Frontal cortex (tissue), 3 donors: ENCODE measurements at regions not wholly inside any gene's neighbourhood (a gene's known extent, or its start where the extent isn't known, plus 50 kb on each side); places are given as distances from the start of the nearest gene placed in this dataset.
"Not testable (repeated sequence)": the region's sequence is repeated elsewhere in the genome, so short reads cannot be mapped to it uniquely, and the experiment has no call there.

Experiments
- DNase-seq, 2 donors: peaks; one replicate each; pipeline ENCODE4 v3.0.0; 2012; ENCODE audit warnings: low spot score in 2 of 2
- FAIRE-seq: peaks from 2 replicates; lab custom pipeline; 2012; peaks lifted over from hg19 to GRCh38; lab: Jason Lieb, UNC
- donor health status: control.
- donor health status: control.
- donor health status: control.

- no peak for DNase-seq
- FAIRE-seq = no peak
Observed at GRCh38 chr14:82811246-82811645, 1277.6 kb upstream of the SEL1L start.

GRCh38 chr14:82814339-82814738 is 1280.7 kb upstream of the SEL1L start:
- FAIRE-seq = not testable (repeated sequence)

DNA sequence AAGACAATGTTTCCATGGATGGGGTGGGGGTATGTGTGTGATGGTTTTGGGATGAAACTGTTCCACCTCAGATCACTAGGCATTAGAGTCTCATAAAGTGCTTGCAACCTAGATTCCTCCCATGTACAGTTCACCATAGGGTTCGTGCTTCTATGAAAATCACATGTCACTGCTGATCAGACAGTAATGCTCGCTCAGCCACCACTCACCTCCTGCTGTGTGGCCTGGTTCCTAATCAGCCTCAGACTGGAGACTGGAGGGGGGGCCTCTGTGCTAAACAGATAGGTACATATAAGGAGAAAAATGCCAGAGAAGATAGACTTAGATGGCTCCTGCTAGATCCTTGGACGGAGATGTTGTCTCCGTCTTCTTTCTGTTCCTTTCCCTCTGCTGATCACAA is 1296.9 kb upstream of the SEL1L start:
- DNase-seq (no peak), FAIRE-seq (no peak)

More at GRCh38 chr14:82814339-82814738, 1280.7 kb upstream of the SEL1L start:
- DNase-seq = not testable (repeated sequence)

- FAIRE-seq = no peak
- no peak for DNase-seq
Observed at GRCh38 chr14:82836256-82836950, 1302.8 kb upstream of the SEL1L start.

DNA sequence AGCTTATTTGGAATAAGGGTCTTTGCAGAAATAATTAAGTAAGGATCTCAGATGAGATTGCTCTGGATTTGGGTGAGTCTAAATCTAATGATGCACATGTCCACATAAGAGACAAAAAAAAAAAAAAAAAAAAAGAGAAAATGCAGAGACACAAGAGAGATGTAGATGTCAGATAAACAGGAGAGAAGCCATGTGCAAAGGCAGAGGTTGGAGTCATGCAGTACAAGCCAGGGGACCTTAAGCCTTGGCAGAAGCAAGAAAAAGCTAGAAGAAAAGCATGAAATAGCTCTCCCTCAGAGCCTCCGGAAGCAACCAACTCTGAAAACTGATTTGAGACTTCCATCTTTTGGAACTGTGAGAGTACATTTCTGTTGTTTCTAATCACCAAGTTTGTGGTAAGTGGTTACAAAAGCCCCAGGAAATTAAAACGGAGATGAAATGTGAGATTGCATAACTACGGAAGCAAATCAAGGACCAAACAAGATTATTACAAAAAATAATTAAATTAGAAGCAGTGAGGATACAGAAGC is 1304.0 kb upstream of the SEL1L start:
- FAIRE-seq (no peak), DNase-seq (no peak)

- no peak for FAIRE-seq
- DNase-seq = no peak
Observed at GRCh38 chr14:82850576-82850975, 1316.9 kb upstream of the SEL1L start.

DNA sequence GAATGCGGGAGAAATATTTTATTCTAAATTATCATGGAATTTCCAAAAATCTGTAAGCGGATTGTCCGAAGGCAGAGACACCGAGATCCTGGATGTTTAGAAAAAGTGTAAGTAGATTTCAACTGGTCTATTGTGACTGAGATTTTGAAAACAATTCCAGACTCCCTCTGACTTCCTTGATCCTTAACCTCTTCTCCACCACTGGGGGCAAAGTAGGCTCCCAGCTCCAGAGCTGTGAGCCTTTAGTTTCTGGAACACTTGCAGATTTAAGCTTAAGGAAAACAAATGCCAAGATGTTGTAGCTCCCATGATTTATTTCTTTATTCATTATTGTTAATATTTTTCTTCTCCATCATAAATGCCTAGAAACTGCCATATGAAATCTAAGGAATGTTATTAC is 1320.5 kb upstream of the SEL1L start:
- DNase-seq (no peak), FAIRE-seq (no peak)

DNA sequence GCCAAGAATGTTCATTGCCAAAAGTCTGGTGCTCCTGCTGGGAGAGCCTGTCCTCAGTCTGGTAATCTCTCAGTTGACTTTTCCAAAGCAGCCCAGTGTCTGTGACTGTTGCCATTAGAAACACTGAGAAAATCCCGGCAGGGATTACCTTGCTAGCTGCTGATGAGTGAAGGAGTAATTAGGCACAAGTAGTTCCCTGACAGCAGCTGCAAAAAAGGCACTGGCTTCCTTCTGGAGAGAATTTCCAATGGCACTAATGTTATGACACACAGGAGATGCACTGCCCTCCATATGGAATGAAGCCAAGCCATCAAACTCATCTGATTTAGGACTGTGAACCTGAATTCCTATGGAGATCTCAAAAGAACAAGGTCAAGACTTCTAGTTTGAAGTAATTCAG is 1321.2 kb upstream of the SEL1L start:
- FAIRE-seq (no peak), DNase-seq (no peak)

DNA sequence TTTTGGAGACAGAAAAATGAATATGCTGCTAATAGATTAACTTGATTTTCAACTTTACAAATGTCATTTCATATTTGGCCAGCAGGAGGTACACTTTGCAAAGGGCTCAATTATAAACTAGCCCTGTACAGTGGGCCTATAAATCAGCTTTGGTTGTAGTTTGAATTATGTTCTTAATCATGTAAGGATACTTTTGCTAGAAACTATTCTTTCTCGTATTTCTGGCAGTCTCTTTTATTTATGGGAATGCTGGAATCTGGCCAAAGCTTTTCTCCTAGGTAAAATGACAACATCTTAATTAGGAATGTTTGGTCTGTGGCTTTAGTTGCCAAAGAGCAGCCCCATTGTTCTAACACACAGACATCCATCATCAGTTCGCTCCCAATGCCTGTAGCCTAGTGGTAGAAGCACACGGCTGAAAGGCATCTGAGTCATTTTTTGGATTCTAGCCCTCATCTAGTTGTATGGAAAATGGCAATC is 1322.3 kb upstream of the SEL1L start:
- DNase-seq (peak in 1 of 2 donors; percentile 2), FAIRE-seq (no peak)

GRCh38 chr14:82861313-82861712 is 1327.7 kb upstream of the SEL1L start:
- DNase-seq (no peak), FAIRE-seq (no peak)

GRCh38 chr14:82872494-82872893 is 1338.8 kb upstream of the SEL1L start:
- FAIRE-seq (no peak), DNase-seq (no peak)

DNA sequence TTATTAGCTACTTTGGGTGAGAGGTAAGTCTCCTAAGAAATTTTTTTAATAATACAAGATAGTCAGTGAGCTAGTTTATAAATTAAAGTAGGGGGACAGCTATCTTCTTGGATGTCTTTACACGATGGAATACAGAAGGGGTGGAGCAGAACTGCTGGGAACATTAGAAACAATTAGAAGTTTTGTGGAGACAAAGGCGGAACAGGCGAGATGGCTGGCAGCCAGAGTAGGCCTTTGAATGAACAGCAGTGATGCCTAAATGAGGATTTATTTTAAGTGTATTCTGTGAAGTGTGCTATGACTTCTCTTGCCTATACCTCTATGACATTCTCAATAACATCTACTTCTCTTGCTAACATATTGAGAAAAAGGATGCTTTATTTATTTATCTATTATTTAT is 1345.3 kb upstream of the SEL1L start:
- no peak for DNase-seq
- FAIRE-seq = no peak

- DNase-seq (no peak), FAIRE-seq (no peak)
Observed at GRCh38 chr14:82879949-82880535, 1346.4 kb upstream of the SEL1L start.

DNA sequence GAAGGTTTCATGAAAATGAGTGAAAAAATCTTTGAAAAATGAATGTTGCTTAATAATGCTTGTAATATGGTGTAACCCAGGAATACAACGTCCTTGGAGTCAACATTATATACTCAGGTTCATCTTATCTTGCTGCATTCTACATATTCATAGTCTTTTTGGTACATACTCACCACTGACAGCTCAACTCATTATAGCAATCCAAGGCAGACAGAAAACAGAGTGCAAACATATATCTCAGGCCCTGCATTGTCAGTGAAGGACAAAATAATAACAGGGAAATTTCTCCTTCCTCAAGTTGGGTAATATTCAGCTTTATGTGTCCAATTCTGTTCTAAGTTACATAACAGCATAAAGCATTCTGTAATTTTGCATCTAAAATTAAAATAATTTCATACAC is 1353.0 kb upstream of the SEL1L start:
- DNase-seq = no peak
- FAIRE-seq = no peak

GRCh38 chr14:82889701-82890100 is 1356.0 kb upstream of the SEL1L start:
- DNase-seq (no peak), FAIRE-seq (no peak)

GRCh38 chr14:82896476-82896875 is 1362.8 kb upstream of the SEL1L start:
- DNase-seq = no peak
- FAIRE-seq = no peak

GRCh38 chr14:82897469-82898308 is 1364.0 kb upstream of the SEL1L start:
- FAIRE-seq = no peak

GRCh38 chr14:82905762-82906161 is 1372.1 kb upstream of the SEL1L start:
- FAIRE-seq (no peak), DNase-seq (no peak)

More at GRCh38 chr14:82897469-82898308, 1364.0 kb upstream of the SEL1L start:
- DNase-seq = no peak

- no peak for FAIRE-seq
- DNase-seq = no peak
Observed at GRCh38 chr14:82911930-82912329, 1378.3 kb upstream of the SEL1L start.

- FAIRE-seq (no peak), DNase-seq (no peak)
Observed at GRCh38 chr14:82913396-82913795, 1379.7 kb upstream of the SEL1L start.

GRCh38 chr14:82915381-82915780 is 1381.7 kb upstream of the SEL1L start:
- DNase-seq (no peak), FAIRE-seq (no peak)
